ENCODE measurements at regions not wholly inside any gene's neighbourhood (a gene's known extent, or its start where the extent isn't known, plus 50 kb on each side); places are given as distances from the start of the nearest gene placed in this dataset.

DNA sequence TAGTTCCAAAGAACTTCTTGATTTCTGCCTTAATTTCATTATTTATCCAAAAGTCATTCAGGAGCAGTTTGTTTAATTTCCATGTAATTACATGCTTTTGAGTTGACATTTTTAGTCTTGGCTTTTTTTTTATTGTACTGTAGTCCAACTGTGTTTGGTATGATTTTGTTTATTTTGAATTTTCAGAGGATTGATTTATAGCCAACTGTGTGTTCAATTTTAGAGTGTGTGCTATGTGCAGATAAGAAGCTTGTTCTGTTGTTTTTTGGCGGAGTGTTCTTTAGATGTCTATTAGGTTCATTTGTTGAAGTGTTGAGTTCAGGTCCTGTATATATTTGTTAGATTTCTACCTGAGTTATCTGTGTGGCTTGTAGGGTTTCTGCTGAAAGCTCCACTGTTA is 533.6 kb downstream of the TRAM1L1 start:
- no peak overlapping the region for H3K4me3 ChIP-seq
- 54 to 60% methylated on average over 1 of the region's 1 CpG for WGBS, 2 donors (ENCODE audit: low coverage in 1 of 2)
- TF ChIP-seq EP300 (IDR thresholded peaks at IDR 0.05; ENCODE audit: low read depth) (no peak), POLR2A (IDR thresholded peaks at IDR 0.05) (no peak), POLR2AphosphoS5 (IDR thresholded peaks at IDR 0.05) (no peak)
- TF ChIP-seq, protein P1, sequence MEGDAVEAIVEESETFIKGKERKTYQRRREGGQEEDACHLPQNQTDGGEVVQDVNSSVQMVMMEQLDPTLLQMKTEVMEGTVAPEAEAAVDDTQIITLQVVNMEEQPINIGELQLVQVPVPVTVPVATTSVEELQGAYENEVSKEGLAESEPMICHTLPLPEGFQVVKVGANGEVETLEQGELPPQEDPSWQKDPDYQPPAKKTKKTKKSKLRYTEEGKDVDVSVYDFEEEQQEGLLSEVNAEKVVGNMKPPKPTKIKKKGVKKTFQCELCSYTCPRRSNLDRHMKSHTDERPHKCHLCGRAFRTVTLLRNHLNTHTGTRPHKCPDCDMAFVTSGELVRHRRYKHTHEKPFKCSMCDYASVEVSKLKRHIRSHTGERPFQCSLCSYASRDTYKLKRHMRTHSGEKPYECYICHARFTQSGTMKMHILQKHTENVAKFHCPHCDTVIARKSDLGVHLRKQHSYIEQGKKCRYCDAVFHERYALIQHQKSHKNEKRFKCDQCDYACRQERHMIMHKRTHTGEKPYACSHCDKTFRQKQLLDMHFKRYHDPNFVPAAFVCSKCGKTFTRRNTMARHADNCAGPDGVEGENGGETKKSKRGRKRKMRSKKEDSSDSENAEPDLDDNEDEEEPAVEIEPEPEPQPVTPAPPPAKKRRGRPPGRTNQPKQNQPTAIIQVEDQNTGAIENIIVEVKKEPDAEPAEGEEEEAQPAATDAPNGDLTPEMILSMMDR (IDR thresholded peaks at IDR 0.05), result no peak
- H3K27me3 ChIP-seq, result no peaks in the 10 kb centered on the region
- no peaks in the 10 kb centered on the region for H3K36me3 ChIP-seq
- no peak for DNase-seq
- H3K4me1 ChIP-seq, result no peaks in the 10 kb centered on the region
- no peaks in the 10 kb centered on the region for H3K9me3 ChIP-seq
- H3K27ac ChIP-seq, result no peak overlapping the region
- in situ Hi-C loops (cut with MboI; ENCODE audit: low pct_ligation_motif_present in 1 of 4, low pct_unique_long_range_greater_than_20kb in 1 of 4, low sequenced_read_pairs in 3 of 4) (no loop called here), intact Hi-C loops (cut with DNase I; ENCODE audit: low total_unique reads) (no loop called here)

DNA sequence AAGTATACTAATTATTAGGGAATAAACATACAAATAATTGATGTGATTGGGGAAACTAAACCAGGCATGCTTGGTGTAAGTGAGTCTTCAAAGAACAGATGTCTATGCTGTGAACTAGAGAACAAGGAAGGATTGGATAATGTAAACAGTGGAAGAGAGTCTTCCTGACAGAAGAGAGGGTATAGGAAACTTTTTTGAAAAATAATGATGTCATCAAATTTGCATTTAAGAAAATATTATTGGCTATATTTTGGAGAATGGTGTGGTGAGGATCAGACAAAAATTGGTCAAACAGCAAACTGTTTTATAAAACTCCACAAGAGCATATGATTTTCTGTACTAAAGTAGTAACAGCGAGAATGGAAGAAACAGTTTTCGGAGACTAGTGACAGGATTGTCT is 537.7 kb downstream of the TRAM1L1 start:
- no peaks in the 10 kb centered on the region for H3K36me3 ChIP-seq
- DNase-seq, result no peak
- no peaks in the 10 kb centered on the region for H3K27me3 ChIP-seq
- no peak overlapping the region for H3K27ac ChIP-seq
- intact Hi-C loops (cut with DNase I; ENCODE audit: low total_unique reads), result no loop called here
- TF ChIP-seq, protein P1 (IDR thresholded peaks at IDR 0.05), result no peak
- TF ChIP-seq EP300 (IDR thresholded peaks at IDR 0.05; ENCODE audit: low read depth) (no peak), POLR2AphosphoS5 (IDR thresholded peaks at IDR 0.05) (no peak), POLR2A (IDR thresholded peaks at IDR 0.05) (no peak)
- H3K4me1 ChIP-seq, result no peaks in the 10 kb centered on the region
- WGBS, 2 donors (ENCODE audit: low coverage in 1 of 2), result 85 to 94% methylated on average over 2 of the region's 2 CpGs
- no peaks in the 10 kb centered on the region for H3K9me3 ChIP-seq
- H3K4me3 ChIP-seq, result no peak overlapping the region
- in situ Hi-C loops (cut with MboI; ENCODE audit: low pct_ligation_motif_present in 1 of 4, low pct_unique_long_range_greater_than_20kb in 1 of 4, low sequenced_read_pairs in 3 of 4), result no loop called here

DNA sequence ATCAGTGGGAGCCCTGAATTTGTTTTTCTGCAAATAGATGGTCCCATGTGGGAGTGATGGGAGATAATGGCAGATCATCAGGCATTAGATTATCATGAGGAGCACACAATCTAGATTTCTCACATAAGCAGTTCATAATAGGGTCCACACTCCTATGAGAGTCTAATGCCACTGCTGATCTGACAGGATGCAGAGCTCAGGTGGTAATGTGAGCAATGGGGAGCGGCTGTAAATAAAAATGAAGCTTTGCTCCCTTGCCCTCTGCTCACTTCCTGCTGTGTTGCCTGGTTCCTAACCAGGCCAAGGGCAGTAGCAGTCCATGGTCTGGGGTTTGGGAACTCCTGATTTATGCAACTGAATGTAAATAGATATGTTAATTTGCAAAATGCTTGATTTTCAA is 538.6 kb downstream of the TRAM1L1 start:
- no peaks in the 10 kb centered on the region for H3K36me3 ChIP-seq
- no peak for DNase-seq
- H3K9me3 ChIP-seq, result no peaks in the 10 kb centered on the region
- H3K4me1 ChIP-seq, result no peaks in the 10 kb centered on the region
- H3K27ac ChIP-seq, result no peak overlapping the region
- 88 to 100% methylated on average over 1 of the region's 1 CpG for WGBS, 2 donors (ENCODE audit: low coverage in 1 of 2)
- H3K27me3 ChIP-seq, result no peaks in the 10 kb centered on the region
- H3K4me3 ChIP-seq, result no peak overlapping the region
- in situ Hi-C loops (cut with MboI; ENCODE audit: low pct_ligation_motif_present in 1 of 4, low pct_unique_long_range_greater_than_20kb in 1 of 4, low sequenced_read_pairs in 3 of 4), result no loop called here
- intact Hi-C loops (cut with DNase I; ENCODE audit: low total_unique reads), result no loop called here
- TF ChIP-seq EP300 (IDR thresholded peaks at IDR 0.05; ENCODE audit: low read depth) (no peak), POLR2AphosphoS5 (IDR thresholded peaks at IDR 0.05) (no peak), POLR2A (IDR thresholded peaks at IDR 0.05) (no peak)
- TF ChIP-seq, protein P1 (IDR thresholded peaks at IDR 0.05), result no peak

DNA sequence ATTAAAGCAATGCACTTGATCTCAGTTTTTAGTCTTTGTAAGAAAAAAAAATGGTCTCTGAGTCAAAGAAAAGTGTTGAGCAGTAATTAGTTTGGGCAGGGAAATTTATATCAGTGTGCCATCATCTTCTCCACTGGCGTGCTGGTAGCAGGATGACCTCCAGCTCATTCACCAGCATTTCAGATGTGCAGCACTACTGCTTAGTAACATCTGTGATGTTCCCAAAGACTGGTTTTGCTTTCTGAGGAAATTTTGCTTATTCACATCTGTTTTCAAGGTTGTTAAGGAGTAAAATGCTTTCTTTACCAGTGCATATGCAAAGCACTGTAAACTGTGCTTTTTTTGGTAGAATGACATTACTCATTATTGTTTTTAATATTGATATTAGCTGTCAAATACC is 540.4 kb downstream of the TRAM1L1 start:
- WGBS, 2 donors (ENCODE audit: low coverage in 1 of 2), result 71 to 74% methylated on average over 1 of the region's 1 CpG
- H3K4me1 ChIP-seq, result no peaks in the 10 kb centered on the region
- no peaks in the 10 kb centered on the region for H3K27me3 ChIP-seq
- no peak overlapping the region for H3K27ac ChIP-seq
- no peak for TF ChIP-seq POLR2A (IDR thresholded peaks at IDR 0.05)
- no peaks in the 10 kb centered on the region for H3K9me3 ChIP-seq
- no peak for DNase-seq
- in situ Hi-C loops (cut with MboI; ENCODE audit: low pct_ligation_motif_present in 1 of 4, low pct_unique_long_range_greater_than_20kb in 1 of 4, low sequenced_read_pairs in 3 of 4), result no loop called here
- intact Hi-C loops (cut with DNase I; ENCODE audit: low total_unique reads), result no loop called here
- H3K36me3 ChIP-seq, result no peaks in the 10 kb centered on the region
- no peak overlapping the region for H3K4me3 ChIP-seq

GRCh38 chr4:116539744-116540143 is 545.6 kb downstream of the TRAM1L1 start:
- Histone ChIP-seq H3K9me3 (no peaks in the 10 kb centered on the region), H3K27ac (no peak overlapping the region), H3K4me1 (no peaks in the 10 kb centered on the region), H3K36me3 (no peaks in the 10 kb centered on the region), H3K27me3 (no peaks in the 10 kb centered on the region), H3K4me3 (no peak overlapping the region)
- intact Hi-C loops (cut with DNase I; ENCODE audit: low total_unique reads), result no loop called here
- in situ Hi-C loops (cut with MboI; ENCODE audit: low pct_ligation_motif_present in 1 of 4, low pct_unique_long_range_greater_than_20kb in 1 of 4, low sequenced_read_pairs in 3 of 4), result no loop called here
- WGBS, 2 donors (ENCODE audit: low coverage in 1 of 2), result 81 to 89% methylated on average over 3 of the region's 3 CpGs
- TF ChIP-seq EP300 (IDR thresholded peaks at IDR 0.05; ENCODE audit: low read depth) (no peak), POLR2A (IDR thresholded peaks at IDR 0.05) (no peak), POLR2AphosphoS5 (IDR thresholded peaks at IDR 0.05) (no peak)
- TF ChIP-seq, protein P1 (IDR thresholded peaks at IDR 0.05), result no peak
- DNase-seq, result no peak

Data from transverse colon (tissue), 4 donors.